ENCODE measurements at regions not wholly inside any gene's neighbourhood (a gene's known extent, or its start where the extent isn't known, plus 50 kb on each side); places are given as distances from the start of the nearest gene placed in this dataset.

- TF ChIP-seq CTCF (conservative IDR thresholded peaks at IDR 0.05; ENCODE audit: low read depth, low read length) (no peak), SMC3 (IDR thresholded peaks at IDR 0.05; ENCODE audit: low read depth, low read length) (no peak), MXI1 (IDR thresholded peaks at IDR 0.05; ENCODE audit: borderline replicate concordance, low read depth, low read length) (no peak), RCOR1 (IDR thresholded peaks at IDR 0.05; ENCODE audit: insufficient replicate concordance, low read length) (no peak), RAD21 (IDR thresholded peaks at IDR 0.05; ENCODE audit: low read length) (no peak), USF2 (IDR thresholded peaks at IDR 0.05; ENCODE audit: low read depth, low read length) (no peak), RFX5 (IDR thresholded peaks at IDR 0.05; ENCODE audit: low read depth, low read length) (no peak), POLR2A (IDR thresholded peaks at IDR 0.05; ENCODE audit: low read depth, low read length) (no peak)
These were observed 183.5 kb downstream of the KCNJ2 start for GRCh38 chr17:70352834-70353233.

All from IMR-90 (cell line).